Lower leg skin (tissue), 4 donors: ENCODE measurements at regions not wholly inside any gene's neighbourhood (a gene's known extent, or its start where the extent isn't known, plus 50 kb on each side); places are given as distances from the start of the nearest gene placed in this dataset.

Experiments
- DNase-seq, 2 donors: peaks; one replicate each; pipeline ENCODE4 v3.0.0-alpha.2; 2019; ENCODE audit warnings: low spot score in 2 of 2
- H3K4me3 ChIP-seq: fragments of 200-600 bp; sonication (generic); 2 replicates; pipeline ENCODE4 v1.5.1; 2017; ENCODE audit warnings: mild to moderate bottlenecking, low read depth; ENCODE audit not compliant: poor library complexity, severe bottlenecking
- POLR2A ChIP-seq, 2 donors: fragments of 450-650 bp; IDR thresholded peaks; one replicate each; pipeline ENCODE4 v1.6.1; 2016 to 2017; ENCODE audit warnings: antibody characterized with exemption in 2 of 2, mild to moderate bottlenecking in 1 of 2, moderate library complexity in 1 of 2
- WGBS, 2 donors: methylation state at CpG; one replicate each; pipeline ENCODE4 v1.1.5; 2018; 5-methylcytosine and 5-hydroxymethylcytosine counted together
- intact Hi-C: fragments of 100-400 bp; cut with DNase I; formaldehyde crosslinking; loops from one replicate; pipeline ENCODE4 v1.15.0; 2023; ENCODE audit warnings: low total_unique reads
- TF ChIP-seq, protein P1 (sequence below), 3 donors: fragments of 450-650 bp; IDR thresholded peaks; one replicate each; pipeline ENCODE4 v1.5.1; 2016; ENCODE audit warnings: antibody characterized with exemption in 3 of 3, mild to moderate bottlenecking in 3 of 3, moderate library complexity in 2 of 3

DNA sequence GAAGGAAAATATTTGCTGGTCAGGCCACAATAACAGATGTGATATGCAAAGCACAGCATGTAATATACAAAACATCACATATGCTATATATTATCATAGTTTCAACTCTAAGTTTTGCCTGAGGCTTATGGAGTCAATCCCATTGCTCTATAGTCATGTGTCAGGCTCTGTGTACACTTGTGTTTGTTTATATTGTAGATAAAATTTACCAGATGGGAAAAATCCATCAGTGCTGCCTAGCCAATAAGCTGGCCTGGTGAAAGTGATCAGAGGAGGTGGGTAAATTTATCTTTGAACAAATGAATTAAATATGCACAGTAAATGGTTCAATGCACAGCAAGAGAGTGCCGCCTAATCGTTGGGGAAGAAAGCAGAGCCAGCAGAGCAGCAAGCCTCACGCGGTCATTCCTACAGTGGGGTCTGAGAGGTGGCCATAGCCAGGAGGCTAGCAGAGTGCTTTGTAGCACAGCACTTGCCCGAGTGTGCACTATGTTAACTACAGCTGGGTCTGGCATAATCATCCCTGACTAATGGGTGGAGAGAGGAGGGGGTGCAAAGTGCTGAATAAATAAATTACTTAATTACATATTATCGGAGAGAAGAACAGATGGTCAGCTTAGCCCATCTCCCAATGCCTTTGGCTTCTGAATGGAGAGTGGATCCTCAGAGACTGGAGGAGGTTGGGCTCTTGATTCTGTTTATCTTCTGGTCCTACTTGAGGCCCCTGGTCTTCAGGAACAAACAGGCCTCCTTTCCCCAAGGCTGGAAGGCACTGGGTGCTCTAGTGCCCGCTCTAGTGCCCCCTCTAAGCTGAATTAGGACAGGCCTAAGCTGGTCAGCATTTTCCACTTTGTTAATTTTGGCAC is 153.5 kb downstream of the MAT2B start:
- intact Hi-C loops: no loop called here

DNA sequence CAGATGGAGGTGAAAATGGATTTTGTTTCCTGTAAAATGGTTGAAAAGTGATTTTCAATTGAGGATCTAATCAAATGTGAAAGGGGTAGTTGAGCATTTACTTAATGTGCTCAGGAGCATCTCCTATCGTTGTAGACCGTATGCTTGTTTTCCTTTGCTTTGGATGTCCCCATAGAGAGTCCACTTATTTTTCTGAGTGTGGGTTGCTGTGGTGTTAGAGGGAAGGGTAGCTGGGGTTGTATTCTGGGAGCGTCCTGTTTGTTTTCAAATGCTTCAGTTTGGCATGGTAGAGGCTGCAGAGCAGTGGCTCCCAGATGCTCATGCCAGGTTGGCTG is 154.1 kb downstream of the MAT2B start:
- intact Hi-C loops: no loop called here
- TF ChIP-seq POLR2A (IDR thresholded peaks at IDR 0.05): no peak
- TF ChIP-seq, protein P1, sequence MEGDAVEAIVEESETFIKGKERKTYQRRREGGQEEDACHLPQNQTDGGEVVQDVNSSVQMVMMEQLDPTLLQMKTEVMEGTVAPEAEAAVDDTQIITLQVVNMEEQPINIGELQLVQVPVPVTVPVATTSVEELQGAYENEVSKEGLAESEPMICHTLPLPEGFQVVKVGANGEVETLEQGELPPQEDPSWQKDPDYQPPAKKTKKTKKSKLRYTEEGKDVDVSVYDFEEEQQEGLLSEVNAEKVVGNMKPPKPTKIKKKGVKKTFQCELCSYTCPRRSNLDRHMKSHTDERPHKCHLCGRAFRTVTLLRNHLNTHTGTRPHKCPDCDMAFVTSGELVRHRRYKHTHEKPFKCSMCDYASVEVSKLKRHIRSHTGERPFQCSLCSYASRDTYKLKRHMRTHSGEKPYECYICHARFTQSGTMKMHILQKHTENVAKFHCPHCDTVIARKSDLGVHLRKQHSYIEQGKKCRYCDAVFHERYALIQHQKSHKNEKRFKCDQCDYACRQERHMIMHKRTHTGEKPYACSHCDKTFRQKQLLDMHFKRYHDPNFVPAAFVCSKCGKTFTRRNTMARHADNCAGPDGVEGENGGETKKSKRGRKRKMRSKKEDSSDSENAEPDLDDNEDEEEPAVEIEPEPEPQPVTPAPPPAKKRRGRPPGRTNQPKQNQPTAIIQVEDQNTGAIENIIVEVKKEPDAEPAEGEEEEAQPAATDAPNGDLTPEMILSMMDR (IDR thresholded peaks at IDR 0.05): no peak
- no peak for DNase-seq
- 55 to 60% methylated on average over 3 of the region's 3 CpGs for WGBS, 2 donors
- no peak overlapping the region for H3K4me3 ChIP-seq

More for the DNA sequence above, 153.5 kb downstream of the MAT2B start:
- no peak for DNase-seq
- TF ChIP-seq, protein P1 (IDR thresholded peaks at IDR 0.05): no peak
- TF ChIP-seq POLR2A (IDR thresholded peaks at IDR 0.05): no peak
- no peak overlapping the region for H3K4me3 ChIP-seq
- WGBS, 2 donors: 58 to 61% methylated on average over 7 of the region's 7 CpGs

GRCh38 chr5:163660486-163660885 is 155.1 kb downstream of the MAT2B start:
- intact Hi-C loops: no loop called here
- H3K4me3 ChIP-seq: no peak overlapping the region
- no peak for DNase-seq
- TF ChIP-seq, protein P1 (IDR thresholded peaks at IDR 0.05): no peak
- no peak for TF ChIP-seq POLR2A (IDR thresholded peaks at IDR 0.05)
- WGBS, 2 donors: 41 to 50% methylated on average over 1 of the region's 1 CpG

GRCh38 chr5:163661360-163661759 is 155.9 kb downstream of the MAT2B start:
- H3K4me3 ChIP-seq: no peak overlapping the region
- intact Hi-C loops: no loop called here
- TF ChIP-seq POLR2A (IDR thresholded peaks at IDR 0.05): no peak
- TF ChIP-seq, protein P1 (IDR thresholded peaks at IDR 0.05): no peak
- no peak for DNase-seq
- WGBS, 2 donors: 50 to 81% methylated on average over 1 of the region's 1 CpG

- H3K4me3 ChIP-seq: no peak overlapping the region
- intact Hi-C loops: no loop called here
- no peak for DNase-seq
- TF ChIP-seq POLR2A (IDR thresholded peaks at IDR 0.05): no peak
- TF ChIP-seq, protein P1 (IDR thresholded peaks at IDR 0.05): no peak
These were observed 164.6 kb downstream of the MAT2B start for GRCh38 chr5:163670036-163670435.

- 77 to 83% methylated on average over 2 of the region's 2 CpGs for WGBS, 2 donors
- no peak overlapping the region for H3K4me3 ChIP-seq
- TF ChIP-seq, protein P1 (IDR thresholded peaks at IDR 0.05): no peak
- no peak for TF ChIP-seq POLR2A (IDR thresholded peaks at IDR 0.05)
- no peak for DNase-seq
- intact Hi-C loops: no loop called here
These were observed 171.7 kb downstream of the MAT2B start for GRCh38 chr5:163677092-163677491.
